ENCODE measurements at regions not wholly inside any gene's neighbourhood (a gene's known extent, or its start where the extent isn't known, plus 50 kb on each side); places are given as distances from the start of the nearest gene placed in this dataset.

- TF ChIP-seq CSDC2 (CRISPR knock-in tag; IDR thresholded peaks at IDR 0.05) (no peak), PATZ1 (CRISPR knock-in tag; IDR thresholded peaks at IDR 0.05; ENCODE audit: borderline replicate concordance) (no peak), ZFP3 (CRISPR knock-in tag; IDR thresholded peaks at IDR 0.05) (no peak), ARNTL (CRISPR knock-in tag; IDR thresholded peaks at IDR 0.05; ENCODE audit: borderline replicate concordance, low read depth) (no peak), CSRNP3 (CRISPR knock-in tag; IDR thresholded peaks at IDR 0.05) (no peak)
Observed at GRCh38 chr11:123292647-123293046, 97.6 kb upstream of the CLMP start.
